Smooth muscle cell (in vitro differentiated cells): ENCODE measurements at regions not wholly inside any gene's neighbourhood (a gene's known extent, or its start where the extent isn't known, plus 50 kb on each side); places are given as distances from the start of the nearest gene placed in this dataset.

ENCODE experiments used
- DNase-seq: peaks from one replicate; lab custom pipeline; 2025; ENCODE audit not compliant: unreplicated experiment; lab: John Stamatoyannopoulos, UW
- H2AFZ ChIP-seq: fragments of 200-600 bp; sonication (generic); 2 replicates; pipeline ENCODE4 v1.6.0; 2016; ENCODE audit warnings: antibody characterized with exemption, low read depth, mild to moderate bottlenecking
- H3F3A ChIP-seq: fragments of 200-600 bp; sonication (generic); 2 replicates; pipeline ENCODE4 v1.6.0; 2017; ENCODE audit warnings: antibody characterized with exemption, low read depth
- H3K27ac ChIP-seq: fragments of 200-600 bp; sonication (generic); 2 replicates; pipeline ENCODE4 v1.5.1; 2016; ENCODE audit warnings: low read depth, mild to moderate bottlenecking
- H3K27me3 ChIP-seq: fragments of 200-600 bp; sonication (generic); 2 replicates; pipeline ENCODE4 v1.6.1; 2016; ENCODE audit warnings: low read depth, mild to moderate bottlenecking
- H3K36me3 ChIP-seq: fragments of 200-600 bp; sonication (generic); 2 replicates; pipeline ENCODE4 v1.5.1; 2016; ENCODE audit warnings: low read depth
- H3K4me1 ChIP-seq: fragments of 200-600 bp; sonication (generic); 2 replicates; pipeline ENCODE4 v1.5.1; 2016; ENCODE audit warnings: low read depth
- H3K4me2 ChIP-seq: fragments of 200-600 bp; sonication (generic); 2 replicates; pipeline ENCODE4 v1.6.0; 2016; ENCODE audit warnings: mild to moderate bottlenecking
- H3K4me3 ChIP-seq: fragments of 200-600 bp; sonication (generic); 2 replicates; pipeline ENCODE4 v1.5.1; 2016; ENCODE audit warnings: mild to moderate bottlenecking
- H3K79me2 ChIP-seq: fragments of 200-600 bp; sonication (generic); 2 replicates; pipeline ENCODE4 v1.6.0; 2016; ENCODE audit warnings: low read depth, mild to moderate bottlenecking
- H3K9ac ChIP-seq: fragments of 200-600 bp; sonication (generic); 2 replicates; pipeline ENCODE4 v1.6.0; 2016; ENCODE audit warnings: low read depth
- H3K9me3 ChIP-seq: fragments of 200-600 bp; sonication (generic); replicated peaks from 2 replicates; pipeline ENCODE4 v1.5.1; 2016; ENCODE audit warnings: low read depth
- H4K20me1 ChIP-seq: fragments of 200-600 bp; sonication (generic); 2 replicates; pipeline ENCODE4 v1.6.0; 2016; ENCODE audit warnings: low read depth
- CTCF ChIP-seq: fragments of 200-600 bp; sonication (generic); IDR thresholded peaks from 2 replicates; pipeline ENCODE4 v1.5.1; 2017; ENCODE audit warnings: borderline replicate concordance, mild to moderate bottlenecking, antibody characterized with exemption; ENCODE audit not compliant: insufficient read depth, poor library complexity, severe bottlenecking
- WGBS: methylation state at CpG from one replicate; pipeline ENCODE4 v1.1.7; 2016; ENCODE audit warnings: low lambda C conversion rate; 5-methylcytosine and 5-hydroxymethylcytosine counted together

GRCh38 chr11:106398502-106399075 lies 321.1 kb downstream of the AASDHPPT start:
- Histone ChIP-seq H3K27me3 (no peaks in the 10 kb centered on the region), H3K9ac (peak overlapping the region; percentile 32), H2AFZ (no peak overlapping the region), H3K36me3 (no peaks in the 10 kb centered on the region), H3F3A (peaks cover 29% of the 10 kb centered on the region), H3K4me1 (peaks cover 23% of the 10 kb centered on the region), H3K4me3 (no peak overlapping the region), H3K4me2 (peak overlapping the region; percentile 44), H3K79me2 (no peaks in the 10 kb centered on the region), H4K20me1 (no peaks in the 10 kb centered on the region), H3K27ac (peak overlapping the region; percentile 93), H3K9me3 (no peaks in the 10 kb centered on the region)
- no peak for TF ChIP-seq CTCF
- no peak for DNase-seq
- 27% methylated on average over 5 of the region's 5 CpGs for WGBS

- H3K4me2 ChIP-seq = peak overlapping the region; percentile 44
- peaks cover 29% of the 10 kb centered on the region for H3F3A ChIP-seq
- no peak overlapping the region for H3K4me3 ChIP-seq
- peak overlapping the region; percentile 93 for H3K27ac ChIP-seq
- no peaks in the 10 kb centered on the region for H4K20me1 ChIP-seq
- WGBS = 0% methylated on average over 3 of the region's 3 CpGs
- peaks cover 23% of the 10 kb centered on the region for H3K4me1 ChIP-seq
- H3K36me3 ChIP-seq = no peaks in the 10 kb centered on the region
- no peaks in the 10 kb centered on the region for H3K27me3 ChIP-seq
- no peak for TF ChIP-seq CTCF
- H3K9ac ChIP-seq = peak overlapping the region; percentile 32
- peak; percentile 15 for DNase-seq
- H3K9me3 ChIP-seq = no peaks in the 10 kb centered on the region
- H2AFZ ChIP-seq = no peak overlapping the region
- H3K79me2 ChIP-seq = no peaks in the 10 kb centered on the region
Observed at GRCh38 chr11:106399076-106399511, 321.6 kb downstream of the AASDHPPT start.

- H3K27ac ChIP-seq = peak overlapping the region; percentile 93
- peak overlapping the region; percentile 7 for H3K9ac ChIP-seq
- H3K27me3 ChIP-seq = no peaks in the 10 kb centered on the region
- no peak overlapping the region for H2AFZ ChIP-seq
- H4K20me1 ChIP-seq = no peaks in the 10 kb centered on the region
- TF ChIP-seq CTCF = no peak
- no peak for DNase-seq
- 92% methylated on average over 4 of the region's 4 CpGs for WGBS
- H3K4me1 ChIP-seq = peaks cover 23% of the 10 kb centered on the region
- H3K36me3 ChIP-seq = no peaks in the 10 kb centered on the region
- peak overlapping the region; percentile 15 for H3K4me2 ChIP-seq
- peaks cover 29% of the 10 kb centered on the region for H3F3A ChIP-seq
- H3K79me2 ChIP-seq = no peaks in the 10 kb centered on the region
- H3K4me3 ChIP-seq = no peak overlapping the region
- no peaks in the 10 kb centered on the region for H3K9me3 ChIP-seq
Observed at GRCh38 chr11:106399624-106400023, 322.2 kb downstream of the AASDHPPT start.

GRCh38 chr11:106400949-106401570 lies 323.6 kb downstream of the AASDHPPT start:
- Histone ChIP-seq H4K20me1 (no peaks in the 10 kb centered on the region), H3K4me2 (no peak overlapping the region), H3K4me3 (no peak overlapping the region), H3K79me2 (no peaks in the 10 kb centered on the region), H3K36me3 (no peaks in the 10 kb centered on the region), H3K9me3 (no peaks in the 10 kb centered on the region), H3F3A (peaks cover 29% of the 10 kb centered on the region), H3K27ac (no peak overlapping the region), H3K4me1 (peaks cover 23% of the 10 kb centered on the region), H2AFZ (no peak overlapping the region), H3K27me3 (no peaks in the 10 kb centered on the region), H3K9ac (no peak overlapping the region)
- no peak for TF ChIP-seq CTCF
- DNase-seq = no peak
- WGBS = 92% methylated on average over 5 of the region's 5 CpGs
